ENCODE measurements at regions not wholly inside any gene's neighbourhood (a gene's known extent, or its start where the extent isn't known, plus 50 kb on each side); places are given as distances from the start of the nearest gene placed in this dataset.

GRCh38 chr6:20350215-20350614, 51.5 kb upstream of the E2F3 start:
- TF ChIP-seq EZH2 (IDR thresholded peaks at IDR 0.05; ENCODE audit: borderline replicate concordance, low read depth, low read length, severe bottlenecking) (no peak), CTCF (IDR thresholded peaks at IDR 0.05; ENCODE audit: borderline replicate concordance, extremely low read depth, low read length, poor library complexity, severe bottlenecking) (no peak)

All from DND-41 (cell line).